WTC11 (cell line): ENCODE measurements at regions not wholly inside any gene's neighbourhood (a gene's known extent, or its start where the extent isn't known, plus 50 kb on each side); places are given as distances from the start of the nearest gene placed in this dataset.

Experiments
- ATAC-seq: fragments of 200-7000 bp; cut with Tn5 transposase; 2 replicates; pipeline ENCODE4 v1.10.0; 2021; ENCODE audit warnings: mild to moderate bottlenecking, moderate library complexity
- CTCF ChIA-PET: fragments of 300-600 bp; sonication (Branson Sonifier 250); formaldehyde crosslinking; loops from one replicate; lab custom pipeline; 2021; ENCODE audit warnings: antibody characterized with exemption; lab: Charles Lee
- POLR2A ChIA-PET: fragments of 350-600 bp; sonication (Branson Sonifier 250); formaldehyde crosslinking; loops from one replicate; lab custom pipeline; 2021; ENCODE audit warnings: antibody characterized with exemption; lab: Charles Lee
- DNase-seq: peaks from one replicate; pipeline ENCODE4 v3.0.0; 2021; ENCODE audit warnings: low spot score
- H3K27ac Mint-ChIP-seq: 2 replicates; pipeline ENCODE4 v1.8.0; 2021; ENCODE audit warnings: mixed read lengths
- H3K27me3 Mint-ChIP-seq: 2 replicates; pipeline ENCODE4 v1.8.0; 2021; ENCODE audit warnings: low read depth, mild to moderate bottlenecking, moderate library complexity, mixed read lengths
- H3K36me3 Mint-ChIP-seq: 2 replicates; pipeline ENCODE4 v1.8.0; 2021; ENCODE audit warnings: mixed read lengths
- H3K4me1 Mint-ChIP-seq: 2 replicates; pipeline ENCODE4 v1.8.0; 2022; ENCODE audit warnings: mixed read lengths
- H3K4me3 Mint-ChIP-seq: 2 replicates; pipeline ENCODE4 v1.8.0; 2021; ENCODE audit warnings: mild to moderate bottlenecking, moderate library complexity, mixed read lengths
- H3K9me3 Mint-ChIP-seq: 2 replicates; pipeline ENCODE4 v1.8.0; 2021; ENCODE audit warnings: mixed read lengths
- ELF4 ChIP-seq: sonication (generic); formaldehyde crosslinking; IDR thresholded peaks from 2 replicates; pipeline ENCODE4 v1.8.1; 2022; ENCODE audit warnings: low read depth, mild to moderate bottlenecking, moderate library complexity, missing genetic modification reagents
- ETV6 ChIP-seq: sonication (generic); formaldehyde crosslinking; IDR thresholded peaks from 2 replicates; pipeline ENCODE4 v1.8.1; 2022; ENCODE audit warnings: mild to moderate bottlenecking, missing genetic modification reagents
- JUN ChIP-seq: sonication (generic); formaldehyde crosslinking; IDR thresholded peaks from 2 replicates; pipeline ENCODE4 v1.8.0; 2023; ENCODE audit warnings: mild to moderate bottlenecking, missing genetic modification reagents
- RELA ChIP-seq: sonication (generic); formaldehyde crosslinking; IDR thresholded peaks from 2 replicates; pipeline ENCODE4 v1.8.1; 2022; ENCODE audit warnings: missing genetic modification reagents, mild to moderate bottlenecking, borderline replicate concordance
- TEAD1 ChIP-seq: sonication (generic); formaldehyde crosslinking; IDR thresholded peaks from 2 replicates; pipeline ENCODE4 v1.8.0; 2022; ENCODE audit warnings: mild to moderate bottlenecking, missing genetic modification reagents
- ZNF416 ChIP-seq: fragments of 250-450 bp; sonication (Bioruptor Pico); IDR thresholded peaks from 2 replicates; pipeline ENCODE4 v1.9.0; 2021; ENCODE audit warnings: mild to moderate bottlenecking, inconsistent platforms
- ZNF423 ChIP-seq: fragments of 250-450 bp; sonication (Bioruptor Pico); IDR thresholded peaks from 2 replicates; pipeline ENCODE4 v2.1.2; 2022; ENCODE audit warnings: mild to moderate bottlenecking, moderate library complexity
- ZNF671 ChIP-seq: fragments of 250-450 bp; sonication (Bioruptor Pico); IDR thresholded peaks from 2 replicates; pipeline ENCODE4 v1.8.0; 2021; ENCODE audit warnings: mild to moderate bottlenecking
- TF ChIP-seq, protein P1 (sequence below): sonication (generic); formaldehyde crosslinking; IDR thresholded peaks from 2 replicates; pipeline ENCODE4 v1.8.1; 2023; ENCODE audit warnings: mild to moderate bottlenecking, missing genetic modification reagents
- TF ChIP-seq, protein P2 (sequence below): fragments of 250-450 bp; sonication (Bioruptor Pico); IDR thresholded peaks from 2 replicates; pipeline ENCODE4 v1.9.0; 2021; ENCODE audit warnings: mild to moderate bottlenecking, borderline replicate concordance
- TF ChIP-seq, protein P3 (sequence below): sonication (generic); formaldehyde crosslinking; conservative IDR thresholded peaks from 2 replicates; pipeline ENCODE4 v1.8.1; 2023; ENCODE audit warnings: mild to moderate bottlenecking, low read depth, missing genetic modification reagents, moderate library complexity
- TF ChIP-seq, protein P4 (sequence below): sonication (generic); formaldehyde crosslinking; IDR thresholded peaks from 2 replicates; pipeline ENCODE4 v1.8.1; 2022; ENCODE audit warnings: mild to moderate bottlenecking, moderate library complexity, missing genetic modification reagents
- TF ChIP-seq, protein P5 (sequence below): sonication (generic); formaldehyde crosslinking; IDR thresholded peaks from 2 replicates; pipeline ENCODE4 v1.8.0; 2022; ENCODE audit warnings: mild to moderate bottlenecking, missing genetic modification reagents
- TF ChIP-seq, protein P6 (sequence below): fragments of 250-450 bp; sonication (Bioruptor Pico); IDR thresholded peaks from 2 replicates; pipeline ENCODE4 v1.9.0; 2021; ENCODE audit warnings: moderate library complexity, mild to moderate bottlenecking, inconsistent platforms, borderline replicate concordance
- TF ChIP-seq, protein P7 (sequence below): fragments of 200-600 bp; IDR thresholded peaks from 2 replicates; pipeline ENCODE4 v1.8.0; 2022; ENCODE audit warnings: antibody characterized with exemption

DNA sequence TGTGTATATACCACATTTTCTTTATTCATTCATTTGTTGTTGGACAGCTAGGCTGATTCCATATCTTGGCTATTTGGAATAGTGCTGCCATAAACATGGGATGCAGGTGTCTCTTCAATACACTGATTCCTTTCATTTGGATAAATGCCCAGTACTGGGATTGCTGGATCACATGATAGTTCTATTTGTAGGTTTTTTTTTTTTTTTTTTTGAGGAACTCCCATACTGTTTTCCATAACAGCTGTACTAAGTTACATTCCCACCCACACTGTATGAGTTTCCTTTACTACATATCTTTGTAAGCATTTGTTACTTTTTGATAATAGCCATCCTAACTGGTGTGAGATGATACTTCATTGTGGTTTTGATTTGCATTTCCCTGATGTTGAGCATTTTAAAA, 437.7 kb downstream of the DIPK2A start:
- ChIA-PET POLR2A (no interaction called here), CTCF (no interaction called here)
- no peaks in the 10 kb centered on the region for H3K27me3 Mint-ChIP-seq
- H3K27ac Mint-ChIP-seq, result no peak overlapping the region
- TF ChIP-seq, protein P1, sequence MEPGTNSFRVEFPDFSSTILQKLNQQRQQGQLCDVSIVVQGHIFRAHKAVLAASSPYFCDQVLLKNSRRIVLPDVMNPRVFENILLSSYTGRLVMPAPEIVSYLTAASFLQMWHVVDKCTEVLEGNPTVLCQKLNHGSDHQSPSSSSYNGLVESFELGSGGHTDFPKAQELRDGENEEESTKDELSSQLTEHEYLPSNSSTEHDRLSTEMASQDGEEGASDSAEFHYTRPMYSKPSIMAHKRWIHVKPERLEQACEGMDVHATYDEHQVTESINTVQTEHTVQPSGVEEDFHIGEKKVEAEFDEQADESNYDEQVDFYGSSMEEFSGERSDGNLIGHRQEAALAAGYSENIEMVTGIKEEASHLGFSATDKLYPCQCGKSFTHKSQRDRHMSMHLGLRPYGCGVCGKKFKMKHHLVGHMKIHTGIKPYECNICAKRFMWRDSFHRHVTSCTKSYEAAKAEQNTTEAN, result no peak
- TF ChIP-seq, protein P2, sequence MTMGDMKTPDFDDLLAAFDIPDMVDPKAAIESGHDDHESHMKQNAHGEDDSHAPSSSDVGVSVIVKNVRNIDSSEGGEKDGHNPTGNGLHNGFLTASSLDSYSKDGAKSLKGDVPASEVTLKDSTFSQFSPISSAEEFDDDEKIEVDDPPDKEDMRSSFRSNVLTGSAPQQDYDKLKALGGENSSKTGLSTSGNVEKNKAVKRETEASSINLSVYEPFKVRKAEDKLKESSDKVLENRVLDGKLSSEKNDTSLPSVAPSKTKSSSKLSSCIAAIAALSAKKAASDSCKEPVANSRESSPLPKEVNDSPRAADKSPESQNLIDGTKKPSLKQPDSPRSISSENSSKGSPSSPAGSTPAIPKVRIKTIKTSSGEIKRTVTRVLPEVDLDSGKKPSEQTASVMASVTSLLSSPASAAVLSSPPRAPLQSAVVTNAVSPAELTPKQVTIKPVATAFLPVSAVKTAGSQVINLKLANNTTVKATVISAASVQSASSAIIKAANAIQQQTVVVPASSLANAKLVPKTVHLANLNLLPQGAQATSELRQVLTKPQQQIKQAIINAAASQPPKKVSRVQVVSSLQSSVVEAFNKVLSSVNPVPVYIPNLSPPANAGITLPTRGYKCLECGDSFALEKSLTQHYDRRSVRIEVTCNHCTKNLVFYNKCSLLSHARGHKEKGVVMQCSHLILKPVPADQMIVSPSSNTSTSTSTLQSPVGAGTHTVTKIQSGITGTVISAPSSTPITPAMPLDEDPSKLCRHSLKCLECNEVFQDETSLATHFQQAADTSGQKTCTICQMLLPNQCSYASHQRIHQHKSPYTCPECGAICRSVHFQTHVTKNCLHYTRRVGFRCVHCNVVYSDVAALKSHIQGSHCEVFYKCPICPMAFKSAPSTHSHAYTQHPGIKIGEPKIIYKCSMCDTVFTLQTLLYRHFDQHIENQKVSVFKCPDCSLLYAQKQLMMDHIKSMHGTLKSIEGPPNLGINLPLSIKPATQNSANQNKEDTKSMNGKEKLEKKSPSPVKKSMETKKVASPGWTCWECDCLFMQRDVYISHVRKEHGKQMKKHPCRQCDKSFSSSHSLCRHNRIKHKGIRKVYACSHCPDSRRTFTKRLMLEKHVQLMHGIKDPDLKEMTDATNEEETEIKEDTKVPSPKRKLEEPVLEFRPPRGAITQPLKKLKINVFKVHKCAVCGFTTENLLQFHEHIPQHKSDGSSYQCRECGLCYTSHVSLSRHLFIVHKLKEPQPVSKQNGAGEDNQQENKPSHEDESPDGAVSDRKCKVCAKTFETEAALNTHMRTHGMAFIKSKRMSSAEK (CRISPR knock-in tag), result no peak
- TF ChIP-seq, protein P3, sequence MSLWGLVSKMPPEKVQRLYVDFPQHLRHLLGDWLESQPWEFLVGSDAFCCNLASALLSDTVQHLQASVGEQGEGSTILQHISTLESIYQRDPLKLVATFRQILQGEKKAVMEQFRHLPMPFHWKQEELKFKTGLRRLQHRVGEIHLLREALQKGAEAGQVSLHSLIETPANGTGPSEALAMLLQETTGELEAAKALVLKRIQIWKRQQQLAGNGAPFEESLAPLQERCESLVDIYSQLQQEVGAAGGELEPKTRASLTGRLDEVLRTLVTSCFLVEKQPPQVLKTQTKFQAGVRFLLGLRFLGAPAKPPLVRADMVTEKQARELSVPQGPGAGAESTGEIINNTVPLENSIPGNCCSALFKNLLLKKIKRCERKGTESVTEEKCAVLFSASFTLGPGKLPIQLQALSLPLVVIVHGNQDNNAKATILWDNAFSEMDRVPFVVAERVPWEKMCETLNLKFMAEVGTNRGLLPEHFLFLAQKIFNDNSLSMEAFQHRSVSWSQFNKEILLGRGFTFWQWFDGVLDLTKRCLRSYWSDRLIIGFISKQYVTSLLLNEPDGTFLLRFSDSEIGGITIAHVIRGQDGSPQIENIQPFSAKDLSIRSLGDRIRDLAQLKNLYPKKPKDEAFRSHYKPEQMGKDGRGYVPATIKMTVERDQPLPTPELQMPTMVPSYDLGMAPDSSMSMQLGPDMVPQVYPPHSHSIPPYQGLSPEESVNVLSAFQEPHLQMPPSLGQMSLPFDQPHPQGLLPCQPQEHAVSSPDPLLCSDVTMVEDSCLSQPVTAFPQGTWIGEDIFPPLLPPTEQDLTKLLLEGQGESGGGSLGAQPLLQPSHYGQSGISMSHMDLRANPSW (CRISPR knock-in tag), result no peak
- TF ChIP-seq TEAD1, result no peak
- ATAC-seq (no peak), DNase-seq (no peak)
- H3K9me3 Mint-ChIP-seq, result no peaks in the 10 kb centered on the region
- no peak overlapping the region for H3K4me3 Mint-ChIP-seq
- H3K36me3 Mint-ChIP-seq, result no peaks in the 10 kb centered on the region
- no peaks in the 10 kb centered on the region for H3K4me1 Mint-ChIP-seq

DNA sequence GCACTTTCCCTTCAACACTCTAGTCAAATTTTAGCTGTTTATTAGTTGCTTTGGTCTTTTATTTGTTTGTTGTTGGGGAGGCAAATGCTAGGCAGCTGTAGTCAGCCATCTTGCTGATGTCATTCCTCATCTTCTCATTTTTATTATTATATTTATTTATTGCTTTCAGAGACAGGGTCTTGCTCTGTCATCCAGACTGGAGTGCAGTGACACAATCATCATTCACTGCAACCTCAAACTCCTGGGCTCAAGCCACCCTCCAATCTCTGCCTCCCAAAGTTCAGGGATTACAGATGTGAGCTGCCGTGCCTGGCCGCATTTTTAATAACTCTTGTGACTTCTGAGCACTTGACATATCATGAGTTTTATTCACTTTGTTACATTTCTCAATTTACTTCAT, 441.4 kb downstream of the DIPK2A start:
- CTCF ChIA-PET, result no interaction called here
- Mint-ChIP-seq H3K27ac (no peak overlapping the region), H3K4me3 (no peak overlapping the region), H3K9me3 (no peaks in the 10 kb centered on the region), H3K27me3 (no peaks in the 10 kb centered on the region), H3K36me3 (no peaks in the 10 kb centered on the region), H3K4me1 (peaks cover 4% of the 10 kb centered on the region; the same call in 1 of the 2 replicates)
- ATAC-seq (no peak), DNase-seq (no peak)
- POLR2A ChIA-PET, result no interaction called here
- no peak for TF ChIP-seq ZNF423 (CRISPR knock-in tag)
- TF ChIP-seq, protein P4, sequence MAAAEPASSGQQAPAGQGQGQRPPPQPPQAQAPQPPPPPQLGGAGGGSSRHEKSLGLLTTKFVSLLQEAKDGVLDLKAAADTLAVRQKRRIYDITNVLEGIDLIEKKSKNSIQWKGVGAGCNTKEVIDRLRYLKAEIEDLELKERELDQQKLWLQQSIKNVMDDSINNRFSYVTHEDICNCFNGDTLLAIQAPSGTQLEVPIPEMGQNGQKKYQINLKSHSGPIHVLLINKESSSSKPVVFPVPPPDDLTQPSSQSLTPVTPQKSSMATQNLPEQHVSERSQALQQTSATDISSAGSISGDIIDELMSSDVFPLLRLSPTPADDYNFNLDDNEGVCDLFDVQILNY (CRISPR knock-in tag), result no peak
- TF ChIP-seq, protein P5, sequence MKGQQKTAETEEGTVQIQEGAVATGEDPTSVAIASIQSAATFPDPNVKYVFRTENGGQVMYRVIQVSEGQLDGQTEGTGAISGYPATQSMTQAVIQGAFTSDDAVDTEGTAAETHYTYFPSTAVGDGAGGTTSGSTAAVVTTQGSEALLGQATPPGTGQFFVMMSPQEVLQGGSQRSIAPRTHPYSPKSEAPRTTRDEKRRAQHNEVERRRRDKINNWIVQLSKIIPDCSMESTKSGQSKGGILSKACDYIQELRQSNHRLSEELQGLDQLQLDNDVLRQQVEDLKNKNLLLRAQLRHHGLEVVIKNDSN (CRISPR knock-in tag), result no peak
- TF ChIP-seq ELF4 (CRISPR knock-in tag), result no peak
- no peak for TF ChIP-seq ETV6
- TF ChIP-seq RELA (CRISPR knock-in tag), result no peak
- no peak for TF ChIP-seq JUN
- TF ChIP-seq, protein P6, sequence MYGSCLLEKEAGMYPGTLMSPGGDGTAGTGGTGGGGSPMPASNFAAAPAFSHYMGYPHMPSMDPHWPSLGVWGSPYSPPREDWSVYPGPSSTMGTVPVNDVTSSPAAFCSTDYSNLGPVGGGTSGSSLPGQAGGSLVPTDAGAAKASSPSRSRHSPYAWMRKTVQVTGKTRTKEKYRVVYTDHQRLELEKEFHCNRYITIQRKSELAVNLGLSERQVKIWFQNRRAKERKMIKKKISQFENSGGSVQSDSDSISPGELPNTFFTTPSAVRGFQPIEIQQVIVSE (CRISPR knock-in tag), result no peak
- TF ChIP-seq ZNF416, result no peak
- no peak for TF ChIP-seq ZNF671 (CRISPR knock-in tag)
- TF ChIP-seq, protein P2 (CRISPR knock-in tag), result no peak
- TF ChIP-seq, protein P7, sequence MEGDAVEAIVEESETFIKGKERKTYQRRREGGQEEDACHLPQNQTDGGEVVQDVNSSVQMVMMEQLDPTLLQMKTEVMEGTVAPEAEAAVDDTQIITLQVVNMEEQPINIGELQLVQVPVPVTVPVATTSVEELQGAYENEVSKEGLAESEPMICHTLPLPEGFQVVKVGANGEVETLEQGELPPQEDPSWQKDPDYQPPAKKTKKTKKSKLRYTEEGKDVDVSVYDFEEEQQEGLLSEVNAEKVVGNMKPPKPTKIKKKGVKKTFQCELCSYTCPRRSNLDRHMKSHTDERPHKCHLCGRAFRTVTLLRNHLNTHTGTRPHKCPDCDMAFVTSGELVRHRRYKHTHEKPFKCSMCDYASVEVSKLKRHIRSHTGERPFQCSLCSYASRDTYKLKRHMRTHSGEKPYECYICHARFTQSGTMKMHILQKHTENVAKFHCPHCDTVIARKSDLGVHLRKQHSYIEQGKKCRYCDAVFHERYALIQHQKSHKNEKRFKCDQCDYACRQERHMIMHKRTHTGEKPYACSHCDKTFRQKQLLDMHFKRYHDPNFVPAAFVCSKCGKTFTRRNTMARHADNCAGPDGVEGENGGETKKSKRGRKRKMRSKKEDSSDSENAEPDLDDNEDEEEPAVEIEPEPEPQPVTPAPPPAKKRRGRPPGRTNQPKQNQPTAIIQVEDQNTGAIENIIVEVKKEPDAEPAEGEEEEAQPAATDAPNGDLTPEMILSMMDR, result no peak
